NCI-H1048 (cell line): ENCODE measurements at regions not wholly inside any gene's neighbourhood (a gene's known extent, or its start where the extent isn't known, plus 50 kb on each side); places are given as distances from the start of the nearest gene placed in this dataset.
A peak's percentile ranks its signal among the peaks of the same experiment; 100 is the strongest.
"Not testable (repeated sequence)": the region's sequence is repeated elsewhere in the genome, so short reads cannot be mapped to it uniquely, and the experiment has no call there.

Source experiments
- DNase-seq: peaks from one replicate; lab custom pipeline; 2025; lab: John Stamatoyannopoulos, UW

DNA sequence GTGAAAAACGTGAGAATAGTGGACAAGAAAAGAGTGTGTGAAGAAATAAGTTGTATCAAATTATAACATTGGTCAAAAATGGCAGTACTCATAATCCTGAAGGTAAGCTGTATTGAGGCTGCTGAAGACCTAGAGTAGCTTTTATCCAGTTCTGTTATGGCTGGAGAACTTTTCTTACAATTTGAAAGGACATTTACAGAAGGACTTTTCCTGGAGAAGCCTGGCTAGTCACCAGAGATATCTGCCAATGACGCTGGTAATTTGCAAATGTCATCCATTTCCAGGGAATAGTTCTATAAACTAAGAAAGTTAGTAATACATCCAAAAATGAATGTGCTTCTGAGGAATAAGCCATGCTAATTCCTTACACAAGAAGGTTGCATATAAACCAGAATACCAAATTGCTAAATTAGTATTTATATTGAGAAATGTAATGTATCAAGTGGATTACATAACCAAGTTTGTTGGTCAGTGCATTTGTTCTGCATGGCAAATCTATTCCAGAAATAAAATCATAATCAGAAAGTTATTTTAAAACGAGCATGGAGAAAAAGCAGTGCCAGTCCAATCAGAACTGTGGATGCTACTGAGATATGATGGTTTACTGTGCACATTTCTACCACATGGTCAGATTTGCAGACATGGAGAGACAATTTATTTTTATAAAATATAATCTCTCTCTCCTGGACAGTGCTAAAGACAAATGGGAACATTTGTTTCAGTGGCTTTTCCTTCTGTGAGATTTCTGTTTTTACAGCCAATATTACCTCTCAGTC, 743.7 kb upstream of the HS3ST1 start:
- DNase-seq, result no peak

DNA sequence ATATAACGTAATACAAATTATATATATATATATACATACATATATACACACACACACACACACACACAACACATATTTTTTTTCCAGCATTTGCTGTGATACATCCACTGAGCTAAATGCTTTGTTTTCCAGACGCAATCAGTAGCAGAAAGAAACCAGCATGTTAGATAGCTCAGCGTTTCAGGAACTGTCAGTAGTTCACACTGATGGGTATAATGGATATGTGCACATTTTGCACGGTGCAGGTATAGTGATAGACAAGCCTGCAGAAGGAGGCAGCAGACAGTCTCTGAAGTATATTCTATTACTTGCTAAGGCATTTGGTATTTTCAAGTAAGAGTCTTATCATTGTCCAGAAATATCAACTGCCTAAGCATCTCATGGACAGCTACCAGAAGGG, 741.6 kb upstream of the HS3ST1 start:
- no peak for DNase-seq

DNA sequence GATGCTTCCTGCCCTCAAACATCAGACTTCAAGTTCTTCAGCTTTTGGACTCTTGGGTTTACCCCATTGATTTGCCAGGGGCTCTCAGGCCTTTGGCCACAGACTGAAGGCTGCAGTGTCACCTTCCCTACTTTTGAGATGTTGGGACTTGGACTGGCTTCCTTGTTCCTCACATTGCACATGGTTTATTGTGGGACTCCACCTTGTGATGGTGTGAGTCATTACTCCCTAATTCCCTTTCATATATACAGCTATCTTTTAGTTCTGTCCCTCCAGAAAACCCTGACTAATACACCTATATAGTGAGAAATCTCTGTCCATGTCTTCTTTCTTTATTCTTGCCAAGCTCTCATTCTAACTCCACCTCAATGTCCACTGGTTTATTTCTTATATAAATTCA, 736.9 kb upstream of the HS3ST1 start:
- no peak for DNase-seq

DNA sequence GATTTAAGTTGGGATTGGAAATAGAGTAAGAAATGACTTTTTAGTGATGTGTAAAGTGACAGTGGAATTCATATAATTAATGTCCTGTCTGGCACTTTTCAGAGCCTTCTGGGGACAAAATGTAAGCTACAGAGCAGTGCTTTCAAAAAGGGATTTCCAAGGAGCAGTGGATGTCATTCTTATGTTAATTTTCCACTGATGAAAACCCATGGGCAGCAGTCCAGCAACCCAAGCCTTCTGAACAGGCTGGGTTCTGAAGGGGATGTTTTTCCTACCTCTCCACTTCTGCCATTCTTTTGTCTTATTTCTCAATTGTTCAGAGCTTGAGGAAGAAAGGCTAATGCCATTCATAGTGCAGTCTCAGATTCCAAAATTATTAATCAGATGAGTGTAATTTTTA, 717.6 kb upstream of the HS3ST1 start:
- DNase-seq, result no peak

DNA sequence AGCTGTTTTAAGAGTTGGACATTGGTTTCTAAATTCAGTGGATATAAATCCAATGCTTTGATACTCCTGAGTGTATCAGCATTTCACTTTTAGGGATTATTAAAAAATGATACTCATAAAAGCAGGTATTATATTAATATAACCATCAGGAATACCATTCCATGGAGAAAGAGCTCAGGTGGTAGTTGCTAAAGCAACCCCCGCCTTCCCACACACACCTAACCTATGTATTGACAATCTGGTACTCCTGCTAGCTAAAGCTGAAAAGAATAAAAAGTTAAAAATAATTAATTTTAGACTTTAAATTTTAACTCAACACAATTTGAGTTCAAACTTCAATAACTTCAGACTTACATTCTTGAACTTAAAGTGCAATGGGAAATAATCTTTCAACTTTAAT, 717.1 kb upstream of the HS3ST1 start:
- no peak for DNase-seq

DNA sequence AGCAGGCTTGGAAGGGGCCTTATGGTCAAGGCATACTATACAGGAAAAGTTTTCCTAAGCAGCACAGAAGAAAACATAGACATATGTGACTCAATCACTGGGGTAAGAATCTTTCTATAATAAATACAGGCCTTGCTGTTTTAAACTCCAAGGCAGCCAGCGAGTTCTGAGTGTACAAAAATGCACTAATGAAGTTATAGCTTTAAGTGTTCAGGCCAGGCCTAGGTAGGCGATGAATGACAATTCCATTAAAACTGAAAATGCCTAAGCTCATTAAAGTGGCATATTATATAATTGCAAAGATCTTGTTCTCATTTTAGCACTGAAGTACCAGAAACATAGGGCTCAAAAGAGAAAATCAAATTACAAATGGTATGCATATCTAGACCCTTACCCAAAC, 716.4 kb upstream of the HS3ST1 start:
- DNase-seq, result no peak

DNA sequence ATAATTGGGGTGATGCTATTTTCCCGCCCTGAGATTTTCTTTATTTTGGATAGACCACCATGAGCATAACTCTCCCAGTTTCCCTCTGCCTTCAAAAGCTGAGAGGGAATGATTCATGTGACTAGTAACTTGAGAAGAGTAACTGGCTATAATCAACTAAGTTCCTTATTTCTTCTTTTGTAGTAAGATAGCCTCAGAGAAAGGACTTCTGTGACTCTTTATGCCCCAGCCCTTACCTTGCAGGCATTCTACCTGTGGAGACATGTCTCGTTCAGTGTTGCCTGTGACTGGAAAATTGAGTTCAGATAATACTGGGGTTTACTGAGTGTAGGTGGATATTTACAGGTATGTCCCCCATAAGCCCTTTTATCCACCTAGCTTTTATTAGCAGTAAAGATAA, 715.4 kb upstream of the HS3ST1 start:
- DNase-seq, result no peak

DNA sequence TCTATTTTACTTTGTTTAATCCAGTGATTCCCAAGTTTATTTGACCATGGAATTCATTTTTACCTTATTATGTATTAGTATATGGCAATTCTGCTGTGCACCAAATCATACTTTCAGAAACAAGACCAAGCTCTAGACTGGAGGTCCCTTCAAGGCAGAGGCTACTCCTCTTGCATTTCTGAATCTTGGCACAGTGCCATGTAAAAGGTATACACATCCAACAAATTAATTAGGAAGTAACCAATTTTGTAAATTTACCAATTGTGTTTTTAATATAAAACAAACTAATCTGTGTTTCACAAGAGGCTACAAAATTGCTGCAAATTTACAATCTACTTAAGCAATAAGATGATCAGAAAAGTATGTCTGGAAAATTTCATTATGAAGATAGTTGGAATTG, 712.2 kb upstream of the HS3ST1 start:
- no peak for DNase-seq

DNA sequence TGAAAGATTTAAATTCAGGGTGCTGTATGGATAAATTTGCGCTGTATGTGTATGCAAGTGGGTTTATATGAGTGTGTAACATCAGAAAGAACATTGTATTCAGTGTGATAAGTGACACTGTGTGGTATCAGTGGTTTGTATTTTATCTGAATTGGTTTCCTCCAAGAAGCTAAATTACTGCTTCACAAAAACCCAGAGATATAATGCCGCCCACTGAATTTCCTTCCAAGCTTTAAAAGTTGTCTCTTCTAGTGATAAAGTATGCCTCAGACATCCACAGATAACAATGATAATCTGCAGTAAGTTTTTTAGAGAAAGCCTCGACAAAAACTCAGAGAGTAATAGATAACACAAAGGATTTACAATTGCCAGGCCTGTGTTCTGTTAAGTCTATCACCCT, 710.6 kb upstream of the HS3ST1 start:
- no peak for DNase-seq

DNA sequence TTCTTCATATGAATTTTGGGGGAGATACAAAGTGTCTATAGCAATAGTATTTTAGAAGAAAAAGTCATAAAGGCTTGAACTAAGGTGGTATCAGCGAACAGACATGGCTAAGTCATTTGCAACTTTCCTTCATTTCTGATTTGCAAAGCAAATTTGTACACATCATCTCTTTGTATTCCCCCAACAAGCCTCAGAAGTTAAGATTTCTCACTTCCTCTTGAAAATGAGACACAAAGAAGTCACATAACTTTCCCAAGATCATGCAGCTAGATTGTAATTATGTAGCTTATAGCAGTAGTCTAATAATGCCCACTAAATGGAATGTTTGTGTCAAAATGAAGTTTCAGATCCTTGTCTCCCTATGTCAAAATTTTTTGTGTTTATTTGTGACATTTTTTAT, 709.8 kb upstream of the HS3ST1 start:
- peak; percentile 1 for DNase-seq

DNA sequence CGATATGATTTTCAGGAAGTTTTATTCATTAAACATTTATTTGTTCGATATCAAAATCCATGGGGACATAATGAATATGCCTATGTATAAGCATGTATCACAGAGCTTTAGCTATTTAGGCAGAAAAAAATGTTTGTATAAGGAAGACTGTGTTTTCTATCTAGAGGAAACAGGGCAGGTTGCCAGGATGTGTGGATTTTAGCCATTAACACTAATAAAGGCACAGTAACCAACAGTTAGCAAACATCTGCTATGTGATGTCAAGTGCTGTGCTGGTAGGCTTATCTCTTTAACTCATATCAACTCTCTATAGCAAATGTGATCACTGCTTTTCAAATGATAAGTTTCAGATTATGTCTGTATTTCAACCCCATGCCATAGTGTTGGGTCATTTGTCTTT, 708.9 kb upstream of the HS3ST1 start:
- peak; percentile 33 for DNase-seq

DNA sequence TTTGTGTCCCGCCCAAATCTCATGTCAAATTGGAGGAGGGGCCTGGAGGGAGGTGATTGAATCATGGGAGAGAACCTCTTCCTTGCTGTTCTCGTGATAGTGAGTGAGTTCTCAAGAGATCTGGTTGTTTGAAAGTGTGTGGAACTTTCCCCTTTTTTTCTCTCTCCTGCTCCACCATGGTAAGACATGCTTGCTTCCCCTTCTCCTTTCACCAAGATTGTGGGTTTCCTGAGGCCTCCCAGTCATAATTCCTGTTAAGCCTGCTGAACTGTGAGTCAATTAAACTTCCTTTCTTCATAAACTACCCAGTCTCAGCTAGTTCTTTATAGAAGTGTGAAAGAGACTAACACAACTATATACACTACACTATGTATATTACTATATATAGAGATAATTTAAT, 697.8 kb upstream of the HS3ST1 start:
- DNase-seq, result no peak

DNA sequence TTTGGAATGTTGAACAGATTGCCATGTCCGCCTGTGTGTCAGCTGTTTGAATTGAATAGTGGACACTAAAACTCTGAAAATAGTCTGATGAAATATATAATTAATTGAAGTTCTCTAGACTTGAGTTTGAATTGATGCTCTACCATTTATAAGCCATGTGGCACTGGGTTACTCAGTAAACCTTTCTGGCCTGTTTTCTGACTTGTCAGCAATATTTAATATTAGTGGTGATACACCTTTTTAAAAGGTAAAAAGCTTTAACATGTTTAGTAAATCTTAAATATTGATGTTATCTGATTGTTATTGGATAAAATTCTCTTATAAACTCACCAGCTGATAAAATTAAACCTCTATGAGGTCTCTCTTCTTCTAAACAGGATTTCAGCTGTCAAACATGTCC, 695.4 kb upstream of the HS3ST1 start:
- no peak for DNase-seq

DNA sequence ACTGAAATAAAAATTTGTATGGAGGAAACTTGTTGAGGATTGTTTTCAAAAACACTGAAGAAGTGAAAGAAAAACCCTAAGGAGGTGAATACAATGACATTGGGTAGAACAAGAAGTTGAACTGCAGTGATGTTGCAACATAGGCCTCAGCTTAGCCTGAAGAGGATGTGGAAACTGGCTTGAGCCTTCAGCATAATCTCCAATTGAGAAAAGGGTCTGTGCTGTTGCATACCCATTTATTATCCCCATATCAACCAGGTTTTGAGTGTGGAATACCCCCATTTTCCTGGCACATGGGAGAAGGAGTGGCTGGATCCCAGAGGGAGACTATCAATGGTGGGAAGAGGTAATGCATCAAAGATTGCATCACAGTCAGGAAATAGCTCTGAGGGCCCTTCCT, 695.0 kb upstream of the HS3ST1 start:
- no peak for DNase-seq

DNA sequence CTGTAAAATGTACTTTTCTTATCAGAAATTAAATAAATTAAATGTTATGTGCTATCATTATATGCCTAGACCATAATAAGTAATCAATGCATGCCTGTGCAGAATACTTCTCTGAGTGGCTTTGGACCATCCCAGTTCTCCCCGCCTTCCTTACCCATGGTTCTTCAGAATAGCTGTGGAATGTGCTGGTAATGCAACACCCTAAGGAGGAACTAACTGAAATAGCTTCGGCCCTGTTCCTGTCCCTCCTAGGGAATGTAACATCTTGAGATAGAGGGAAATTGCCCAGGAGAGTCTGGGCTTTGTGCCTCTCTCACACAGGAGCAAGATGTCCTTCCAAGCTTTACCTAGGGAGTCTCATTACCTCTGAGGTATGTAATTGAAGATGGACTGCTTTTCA, 693.6 kb upstream of the HS3ST1 start:
- DNase-seq, result no peak

DNA sequence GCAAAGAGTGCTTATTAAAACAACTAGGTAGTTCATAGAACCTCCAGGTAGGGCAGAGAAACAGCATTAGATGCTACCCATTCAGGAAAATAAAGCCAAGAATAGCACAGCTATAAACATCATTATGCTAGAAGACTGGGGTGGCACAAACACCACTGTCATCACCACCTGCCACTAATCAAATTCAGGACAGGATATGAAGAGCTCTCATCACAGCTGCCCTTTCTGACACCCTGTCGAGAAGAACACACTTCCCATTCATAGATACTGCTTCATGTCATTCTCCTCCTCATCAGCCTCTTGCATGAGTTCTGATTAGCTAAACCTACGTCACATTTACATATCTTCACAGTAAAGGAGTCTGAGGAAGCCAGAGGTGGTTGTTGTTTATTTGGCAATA, 692.3 kb upstream of the HS3ST1 start:
- no peak for DNase-seq

DNA sequence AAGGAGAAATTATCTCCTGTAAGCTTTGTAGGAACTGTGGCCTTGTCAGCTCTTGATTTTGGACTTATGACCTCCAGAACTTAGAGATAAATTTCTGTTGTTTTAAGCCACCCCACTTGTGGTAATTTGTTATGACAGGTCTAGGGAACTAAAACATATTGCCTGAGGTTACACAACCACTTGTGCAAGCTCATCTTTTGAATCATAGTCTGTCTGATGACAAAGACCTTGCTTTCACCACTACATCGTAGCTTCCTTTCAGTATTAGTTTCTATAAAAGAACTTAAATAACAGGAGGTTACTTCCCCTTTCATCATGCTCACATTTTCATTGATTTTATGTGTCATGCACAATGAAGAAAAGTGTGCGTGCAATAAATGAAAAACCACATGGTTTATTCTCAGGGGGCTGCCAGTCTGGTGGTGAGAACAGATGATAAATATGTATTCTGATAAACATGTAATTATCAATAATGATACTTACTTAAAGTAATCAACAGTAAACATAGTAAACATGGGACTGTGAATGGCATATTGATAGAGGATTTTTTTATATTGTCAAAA, 690.0 kb upstream of the HS3ST1 start:
- no peak for DNase-seq

DNA sequence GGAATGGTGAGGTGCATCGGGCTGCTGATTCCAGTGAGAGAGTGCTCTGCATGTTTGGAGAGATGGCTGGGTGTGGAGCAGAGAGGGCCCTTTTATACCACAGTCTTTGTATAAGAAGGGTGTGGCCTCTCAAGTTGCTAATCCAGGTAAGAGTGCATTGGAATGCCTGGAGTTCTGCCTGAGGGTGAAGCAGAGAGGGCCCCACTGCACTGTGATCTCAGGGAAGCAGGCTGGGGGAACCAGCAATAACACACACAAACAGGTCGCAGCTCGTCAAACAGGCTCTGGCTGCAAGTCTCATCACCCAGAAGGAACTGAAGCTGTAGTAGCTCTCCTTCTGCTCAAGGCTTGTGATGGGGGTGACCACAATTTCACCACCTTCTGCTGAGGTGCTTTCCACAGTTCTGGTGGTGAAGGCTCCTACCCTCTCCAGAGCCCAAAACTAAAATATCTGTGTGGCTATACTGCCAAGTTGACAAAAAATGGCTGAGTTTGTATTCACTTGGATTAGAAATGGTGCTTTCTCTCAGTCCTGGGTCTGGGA, 687.4 kb upstream of the HS3ST1 start:
- DNase-seq, result no peak

DNA sequence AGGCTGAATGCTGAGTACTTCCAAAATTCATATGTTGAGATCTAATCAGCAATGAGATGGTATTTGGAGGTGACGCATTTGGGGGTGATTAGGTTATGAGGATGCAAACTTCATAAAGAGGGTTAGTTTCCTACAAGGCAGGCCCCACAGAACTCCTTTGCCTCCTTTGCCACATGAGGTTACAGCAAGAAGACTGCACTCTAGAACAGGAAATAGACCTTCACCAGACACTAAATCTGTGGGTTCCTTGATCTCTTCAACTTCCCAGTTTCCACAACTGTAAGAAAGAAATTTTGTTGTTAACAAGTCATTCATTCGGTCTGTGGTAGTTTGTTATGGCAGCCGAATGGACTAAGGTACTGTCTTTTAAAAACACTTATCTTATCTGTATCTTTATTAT, 681.9 kb upstream of the HS3ST1 start:
- no peak for DNase-seq

DNA sequence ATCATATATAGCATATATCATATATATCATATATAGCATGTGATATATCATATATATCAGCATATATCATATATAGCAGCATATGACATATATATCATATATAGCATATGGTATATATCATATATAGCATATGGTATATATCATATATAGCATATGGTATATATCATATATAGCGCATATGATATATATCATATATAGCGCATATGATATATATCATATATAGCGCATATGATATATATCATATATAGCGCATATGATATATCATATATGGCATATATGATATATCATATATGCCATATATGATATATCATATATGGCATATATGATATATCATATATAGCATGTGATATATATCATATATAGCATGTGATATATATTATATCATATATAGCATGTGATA, 680.4 kb upstream of the HS3ST1 start:
- DNase-seq, result not testable (repeated sequence)

DNA sequence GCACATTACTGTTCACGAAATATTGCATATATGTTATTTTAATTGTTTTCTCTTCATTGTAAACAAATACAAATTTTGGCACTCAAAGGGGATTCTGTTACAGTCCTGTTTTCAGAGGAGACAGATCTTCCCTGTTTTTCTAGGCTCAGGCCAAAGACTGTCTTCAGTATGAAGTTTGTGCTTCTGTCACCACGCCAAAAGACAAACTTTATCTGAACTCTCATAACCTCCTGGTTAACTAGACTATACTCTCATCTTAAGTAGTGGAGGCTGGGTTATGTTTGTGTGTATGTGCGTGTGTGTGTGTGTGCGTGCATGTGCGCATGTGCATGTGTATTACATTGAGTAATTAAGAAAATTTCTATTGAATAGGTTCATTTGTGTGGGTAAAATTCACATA, 676.8 kb upstream of the HS3ST1 start:
- DNase-seq, result no peak

DNA sequence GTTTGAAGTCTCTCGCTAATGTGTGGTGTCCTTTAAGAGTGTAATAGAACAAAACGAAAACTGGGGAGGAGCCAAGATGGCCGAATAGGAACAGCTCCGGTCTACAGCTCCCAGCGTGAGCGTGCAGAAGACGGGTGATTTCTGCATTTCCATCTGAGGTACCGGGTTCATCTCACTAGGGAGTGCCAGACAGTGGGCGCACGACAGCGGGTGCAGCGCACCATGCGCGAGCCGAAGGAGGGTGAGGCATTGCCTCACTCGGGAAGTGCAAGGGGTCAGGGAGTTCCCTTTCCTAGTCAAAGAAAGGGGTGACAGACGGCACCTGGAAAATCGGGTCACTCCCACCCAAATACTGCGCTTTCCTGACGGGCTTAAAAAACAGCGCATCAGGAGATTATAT, 661.2 kb upstream of the HS3ST1 start:
- not testable (repeated sequence) for DNase-seq

DNA sequence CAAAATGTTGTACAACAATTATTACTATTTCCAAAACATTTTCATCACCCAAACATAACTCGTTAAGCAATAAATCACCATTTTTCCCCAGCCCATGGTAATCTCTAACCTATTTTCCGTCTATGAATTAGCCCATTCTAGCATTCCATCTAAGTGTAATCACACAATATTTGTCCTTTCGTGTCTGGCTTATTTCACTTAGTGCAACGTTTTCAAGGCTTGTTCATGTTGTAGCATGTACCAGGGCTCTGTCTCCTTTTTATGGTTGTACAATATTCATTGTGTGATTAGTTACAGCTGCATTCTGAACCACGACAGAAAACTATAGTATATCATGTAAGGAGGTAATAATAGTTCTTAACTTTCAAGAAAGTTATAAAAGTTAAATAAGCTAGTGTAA, 656.0 kb upstream of the HS3ST1 start:
- DNase-seq, result no peak

DNA sequence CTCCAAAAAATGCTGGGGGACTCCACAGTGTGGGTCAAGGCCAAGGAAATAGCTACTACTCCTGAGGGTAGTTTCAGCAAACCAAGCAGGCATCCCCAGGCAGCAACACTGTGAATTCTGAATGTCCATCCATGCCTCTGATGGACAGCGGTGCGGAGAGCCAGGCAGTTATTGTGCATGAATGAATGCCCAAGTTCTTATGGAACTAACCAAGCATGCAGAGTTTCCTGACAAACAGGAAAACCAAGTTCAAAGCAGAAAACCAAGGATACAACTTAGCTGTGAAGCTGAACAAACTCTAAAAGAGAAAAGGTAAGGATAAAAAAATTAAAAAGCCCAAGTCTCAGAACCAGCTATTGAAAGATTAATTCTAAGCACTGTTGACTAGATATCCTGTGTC, 642.6 kb upstream of the HS3ST1 start:
- no peak for DNase-seq
